T47D (cell line): ENCODE measurements at regions not wholly inside any gene's neighbourhood (a gene's known extent, or its start where the extent isn't known, plus 50 kb on each side); places are given as distances from the start of the nearest gene placed in this dataset.
"Not testable (repeated sequence)": the region's sequence is repeated elsewhere in the genome, so short reads cannot be mapped to it uniquely, and the experiment has no call there.

Experiments used
- DNase-seq, 2 experiments: peaks; one replicate each; pipeline versions ENCODE4 v3.0.0 to v3.0.0-alpha.2; 2011 to 2012; ENCODE audit warnings: low read depth in 1 of 2, low spot score in 1 of 2
- JUND ChIP-seq: IDR thresholded peaks from 2 replicates; pipeline ENCODE4 v1.6.1; 2012; ENCODE audit warnings: low read depth
- in situ Hi-C: cut with HindIII; loops from 2 replicates; pipeline ENCODE4 v1.10.0; 2016; ENCODE audit warnings: low sequenced_read_pairs, low pct_unique_long_range_greater_than_20kb

DNA sequence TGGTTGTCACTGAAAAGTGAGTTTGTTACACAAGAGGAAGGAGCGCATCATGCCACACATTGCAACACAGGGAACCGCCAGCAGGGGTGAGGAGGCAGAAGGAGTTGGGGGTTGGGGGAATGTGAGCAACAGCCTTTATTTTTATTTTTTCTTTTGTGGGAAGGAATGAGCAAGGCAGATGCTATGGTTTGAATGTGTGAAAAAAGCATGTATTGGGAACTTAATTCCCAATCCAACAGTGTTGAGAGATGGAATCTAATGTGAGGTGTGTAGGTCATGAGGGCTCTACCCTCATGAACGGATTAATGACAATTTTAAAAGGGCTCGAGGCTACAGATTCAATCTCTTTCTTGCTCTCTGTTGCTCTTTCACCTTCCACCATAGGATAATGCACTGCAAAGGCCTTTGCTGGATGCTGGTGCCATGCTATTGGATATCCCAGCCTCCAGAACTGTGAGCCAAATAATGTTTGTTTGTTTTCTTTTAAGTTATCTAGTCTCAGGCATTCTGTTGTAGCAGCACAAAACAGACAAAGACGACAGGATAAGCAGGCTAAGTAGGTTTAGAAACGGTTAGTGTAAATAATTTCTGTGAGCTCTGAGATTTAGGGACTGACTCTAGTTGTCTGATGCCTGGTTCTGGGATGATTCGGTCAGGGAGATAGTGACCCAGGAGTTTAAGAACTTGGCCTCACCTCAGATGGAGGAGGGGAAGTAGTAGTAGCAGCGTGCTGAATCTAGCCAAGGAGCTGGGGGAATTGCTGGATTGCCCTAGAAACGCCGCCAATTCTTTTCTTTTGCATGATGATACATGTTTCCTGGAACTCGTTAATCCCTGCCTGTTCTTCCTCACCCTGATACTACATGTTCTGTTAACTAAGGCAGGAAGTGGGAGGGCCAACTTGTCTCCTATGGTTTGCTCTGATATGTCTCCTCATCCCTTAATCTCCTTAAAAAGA is 156.6 kb upstream of the CTSO start:
- DNase-seq, result peak in 1 of 2 experiments; percentile 54
- no peak for TF ChIP-seq JUND
- in situ Hi-C loops, result no loop called here

DNA sequence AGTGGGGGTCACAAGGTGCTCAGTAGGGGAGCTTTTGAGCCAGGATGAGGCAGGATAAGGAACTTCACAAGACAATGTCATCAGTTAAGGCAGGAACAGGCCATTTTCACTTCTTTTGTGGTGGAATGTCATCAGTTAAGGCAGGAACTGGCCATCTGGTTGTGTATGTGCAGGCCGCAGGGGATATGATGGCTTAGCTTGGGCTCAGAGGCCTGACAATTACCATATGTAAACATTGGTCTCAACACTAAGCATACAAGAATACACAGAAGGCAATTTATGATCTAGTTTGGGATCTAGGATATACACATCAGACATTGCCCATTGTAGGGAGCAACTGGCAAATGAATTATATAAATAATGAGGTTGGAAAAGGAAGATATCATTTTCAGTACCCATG is 155.4 kb upstream of the CTSO start:
- in situ Hi-C loops, result not testable (repeated sequence)
- DNase-seq, result peak in 1 of 2 experiments; percentile 51

DNA sequence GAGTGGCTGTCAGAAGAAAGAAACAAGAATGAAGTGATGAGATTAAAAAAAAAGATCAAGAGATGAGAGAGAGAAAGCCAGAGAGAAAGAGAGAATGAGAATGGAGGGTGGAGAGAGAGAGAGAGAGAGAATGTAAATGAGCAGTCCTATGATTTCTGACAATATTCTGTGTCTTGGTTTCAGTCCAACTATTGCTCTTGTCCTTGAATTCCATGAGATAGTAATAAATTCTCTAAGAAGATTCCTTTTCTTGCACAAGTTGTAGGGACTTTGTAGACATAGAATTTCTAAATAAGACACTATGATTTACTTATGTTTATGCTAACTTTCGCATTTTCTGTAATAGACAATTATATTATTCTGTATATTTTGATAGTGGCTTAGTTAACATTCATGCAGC is 149.6 kb upstream of the CTSO start:
- TF ChIP-seq JUND, result no peak
- in situ Hi-C loops, result no loop called here
- no peak for DNase-seq

- in situ Hi-C loops, result no loop called here
- TF ChIP-seq JUND, result no peak
- DNase-seq, result no peak
Measured at GRCh38 chr4:156102411-156102810, 148.7 kb upstream of the CTSO start.

- no peak for TF ChIP-seq JUND
- no peak for DNase-seq
- in situ Hi-C loops, result no loop called here
Measured at GRCh38 chr4:156101571-156101970, 147.9 kb upstream of the CTSO start.

- TF ChIP-seq JUND, result no peak
- in situ Hi-C loops, result no loop called here
- DNase-seq, result no peak
Measured at GRCh38 chr4:156100651-156101050, 147.0 kb upstream of the CTSO start.

- DNase-seq, result no peak
- in situ Hi-C loops, result no loop called here
- TF ChIP-seq JUND, result no peak
Measured at GRCh38 chr4:156098805-156099204, 145.1 kb upstream of the CTSO start.

GRCh38 chr4:156085100-156085499 is 131.4 kb upstream of the CTSO start:
- TF ChIP-seq JUND, result no peak
- DNase-seq, result no peak
- in situ Hi-C loops, result no loop called here

DNA sequence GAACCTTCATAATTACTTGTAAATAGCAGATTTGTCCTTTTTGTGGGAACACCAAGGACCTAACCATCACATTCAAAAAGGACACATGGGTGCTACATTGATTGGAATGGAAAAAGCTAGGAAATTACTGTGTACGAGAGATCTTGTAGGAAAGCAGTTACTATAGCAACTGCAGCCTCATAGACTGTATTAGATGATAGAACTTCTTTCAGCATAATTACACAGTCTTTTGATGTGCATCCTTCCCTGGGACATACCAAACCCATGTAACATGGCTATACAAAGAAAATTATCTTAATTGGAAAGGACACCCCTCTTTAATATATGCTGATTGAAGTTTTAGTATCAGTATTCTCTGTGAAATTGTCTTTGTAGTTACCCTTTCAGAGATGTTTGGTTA is 130.7 kb upstream of the CTSO start:
- in situ Hi-C loops, result no loop called here
- no peak for DNase-seq
- TF ChIP-seq JUND, result no peak

DNA sequence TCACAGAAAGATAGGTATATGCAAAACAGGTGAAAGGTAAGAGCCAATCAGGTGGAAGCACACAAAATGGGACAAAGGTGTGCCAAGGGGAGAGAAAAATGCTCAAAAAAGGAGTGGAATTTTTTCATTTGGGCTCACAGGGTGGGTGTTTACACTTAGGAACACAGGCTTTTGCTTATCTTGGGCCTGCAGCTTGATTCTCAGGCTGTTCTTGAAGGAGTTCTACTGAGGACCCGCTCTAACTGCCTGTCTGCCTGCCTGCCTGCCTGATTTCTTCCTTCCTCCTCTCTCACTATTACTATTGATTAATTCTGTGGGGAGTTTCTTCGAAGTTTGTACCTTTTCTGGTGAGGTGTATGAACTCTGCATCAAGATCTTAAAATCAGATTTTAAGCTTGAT is 120.3 kb upstream of the CTSO start:
- DNase-seq, result no peak
- no peak for TF ChIP-seq JUND
- in situ Hi-C loops, result no loop called here

DNA sequence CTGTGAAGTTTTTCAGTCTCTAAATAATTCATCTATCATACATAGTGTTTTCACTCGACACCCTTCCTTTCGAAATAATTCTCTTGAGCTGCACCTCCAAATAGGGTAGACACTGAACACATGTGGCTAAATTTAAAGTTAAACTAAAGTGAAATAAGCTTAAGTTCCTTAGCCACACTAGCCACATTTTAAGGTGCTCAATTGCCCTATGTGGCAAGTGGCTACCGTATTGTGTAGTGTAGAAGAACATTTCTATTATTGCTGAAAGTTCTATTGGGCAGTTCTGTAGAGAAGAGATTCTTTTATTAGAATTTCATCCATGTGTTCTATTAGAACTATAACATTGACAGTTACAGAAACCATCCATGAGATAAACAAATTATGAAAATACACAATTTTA is 107.0 kb upstream of the CTSO start:
- no peak for TF ChIP-seq JUND
- in situ Hi-C loops, result no loop called here
- no peak for DNase-seq

GRCh38 chr4:156053174-156053573 is 99.5 kb upstream of the CTSO start:
- no peak for TF ChIP-seq JUND
- in situ Hi-C loops, result no loop called here
- DNase-seq, result no peak

- TF ChIP-seq JUND, result no peak
- no peak for DNase-seq
- in situ Hi-C loops, result no loop called here
Measured at GRCh38 chr4:156052116-156052515, 98.5 kb upstream of the CTSO start.

- DNase-seq, result peak in 1 of 2 experiments; percentile 9
- in situ Hi-C loops, result no loop called here
- TF ChIP-seq JUND, result no peak
Measured at GRCh38 chr4:156038772-156039171, 85.1 kb upstream of the CTSO start.
